ENCODE measurements at regions not wholly inside any gene's neighbourhood (a gene's known extent, or its start where the extent isn't known, plus 50 kb on each side); places are given as distances from the start of the nearest gene placed in this dataset.

- no peak overlapping the region for H3K4me3 ChIP-seq
- ATAC-seq (no peak), DNase-seq (no peak)
- no peaks in the 10 kb centered on the region for H3K36me3 ChIP-seq (ENCODE audit: low read depth)
- intact Hi-C loops (cut with DNase I, micrococcal nuclease) = no loop called here
- TF ChIP-seq CTCF (IDR thresholded peaks at IDR 0.05) = no peak
- no peaks in the 10 kb centered on the region for H3K4me1 ChIP-seq (ENCODE audit: low read depth)
- no peaks in the 10 kb centered on the region for H3K9me3 ChIP-seq
These were observed 216.4 kb downstream of the LPIN1 start for GRCh38 chr2:11962707-11963328.

- intact Hi-C loops (cut with DNase I, micrococcal nuclease) = no loop called here
- TF ChIP-seq CTCF (IDR thresholded peaks at IDR 0.05) = no peak
- DNase-seq = no peak
These were observed 217.5 kb downstream of the LPIN1 start for GRCh38 chr2:11963966-11964365.

GRCh38 chr2:11967946-11968465 is 221.6 kb downstream of the LPIN1 start:
- Histone ChIP-seq H3K4me1 (ENCODE audit: low read depth) (no peaks in the 10 kb centered on the region), H3K36me3 (ENCODE audit: low read depth) (no peaks in the 10 kb centered on the region), H3K4me3 (no peak overlapping the region), H3K9me3 (no peaks in the 10 kb centered on the region)
- DNase-seq = no peak
- ATAC-seq = no peak
- TF ChIP-seq CTCF (IDR thresholded peaks at IDR 0.05) = no peak
- intact Hi-C loops (cut with DNase I, micrococcal nuclease) = no loop called here

More at GRCh38 chr2:11963966-11964365, 217.5 kb downstream of the LPIN1 start:
- Histone ChIP-seq H3K36me3 (ENCODE audit: low read depth) (no peaks in the 10 kb centered on the region), H3K4me3 (no peak overlapping the region), H3K4me1 (ENCODE audit: low read depth) (no peaks in the 10 kb centered on the region), H3K9me3 (no peaks in the 10 kb centered on the region)
- ATAC-seq = no peak

DNA sequence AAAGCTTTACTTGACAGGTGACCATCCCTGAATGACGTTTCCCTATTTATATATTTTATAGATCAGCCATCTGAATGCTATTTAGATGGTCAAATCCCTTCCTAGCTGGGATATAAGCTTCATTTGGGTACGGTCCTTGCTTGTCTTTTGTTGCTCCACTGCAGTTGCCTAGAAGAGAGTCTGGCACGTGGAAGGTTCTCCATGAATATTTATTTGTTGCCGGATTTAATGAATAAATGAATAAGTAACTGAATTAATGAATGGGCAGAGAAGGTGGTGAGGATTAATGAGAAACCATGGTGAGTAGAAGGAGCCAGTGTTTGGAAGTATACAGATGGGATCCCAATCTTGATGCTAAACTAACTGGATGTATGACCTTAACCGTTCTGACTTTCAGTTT is 222.1 kb downstream of the LPIN1 start:
- Histone ChIP-seq H3K4me1 (ENCODE audit: low read depth) (no peaks in the 10 kb centered on the region), H3K9me3 (no peaks in the 10 kb centered on the region), H3K4me3 (no peak overlapping the region), H3K36me3 (ENCODE audit: low read depth) (no peaks in the 10 kb centered on the region)
- DNase-seq = no peak
- no peak for ATAC-seq
- no peak for TF ChIP-seq CTCF (IDR thresholded peaks at IDR 0.05)
- intact Hi-C loops (cut with DNase I, micrococcal nuclease) = no loop called here

- no peak for TF ChIP-seq CTCF (IDR thresholded peaks at IDR 0.05)
These were observed 223.3 kb downstream of the LPIN1 start for GRCh38 chr2:11969774-11970173.

More at GRCh38 chr2:11969774-11970173, 223.3 kb downstream of the LPIN1 start:
- ATAC-seq = no peak
- no peak for DNase-seq
- intact Hi-C loops (cut with DNase I, micrococcal nuclease) = no loop called here
- Histone ChIP-seq H3K9me3 (peaks cover 2% of the 10 kb centered on the region), H3K36me3 (ENCODE audit: low read depth) (no peaks in the 10 kb centered on the region), H3K4me3 (no peak overlapping the region), H3K4me1 (ENCODE audit: low read depth) (no peaks in the 10 kb centered on the region)

Data from mucosa of descending colon (tissue), 3 donors.